Hypothalamus (tissue), 51 donors: ENCODE measurements at regions not wholly inside any gene's neighbourhood (a gene's known extent, or its start where the extent isn't known, plus 50 kb on each side); places are given as distances from the start of the nearest gene placed in this dataset.
A peak's percentile ranks its signal among the peaks of the same experiment; 100 is the strongest.

Experiments
- DNase-seq, 51 donors: peaks; one replicate each; lab custom pipeline; 2025; lab: John Stamatoyannopoulos, UW

DNA sequence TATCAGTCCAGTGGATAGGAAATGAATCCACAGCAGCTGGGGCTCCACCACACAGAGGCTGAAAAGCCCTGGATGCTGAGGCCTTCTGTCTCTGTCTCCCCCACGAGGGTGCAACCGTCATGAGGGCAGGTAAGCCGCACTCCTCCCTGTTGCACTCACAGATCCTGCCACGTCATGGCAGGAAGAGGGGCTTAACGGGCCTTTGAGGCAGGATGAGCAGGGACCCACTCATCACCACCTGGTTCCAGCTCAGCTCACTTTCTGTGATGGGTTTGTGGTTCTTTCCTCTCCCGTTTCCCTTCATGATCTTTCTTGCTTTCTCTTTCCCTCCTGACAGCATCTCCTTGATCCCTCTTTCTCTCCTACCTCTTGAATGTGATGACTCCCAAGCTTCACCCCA, 575.2 kb downstream of the CCDC171 start:
- no peak for DNase-seq

GRCh38 chr9:16131264-16131663, 578.4 kb downstream of the CCDC171 start:
- DNase-seq: peak in 1 of 51 donors; percentile 3

GRCh38 chr9:16132513-16132912, 579.7 kb downstream of the CCDC171 start:
- DNase-seq: no peak

- no peak for DNase-seq
Observed at GRCh38 chr9:16133032-16133431, 580.2 kb downstream of the CCDC171 start.

GRCh38 chr9:16133556-16134227, 580.8 kb downstream of the CCDC171 start:
- DNase-seq: peak in 24 of 51 donors; percentile 4 to 56 (median 24)

GRCh38 chr9:16134351-16134750, 581.5 kb downstream of the CCDC171 start:
- no peak for DNase-seq

GRCh38 chr9:16135968-16136367, 583.1 kb downstream of the CCDC171 start:
- no peak for DNase-seq

GRCh38 chr9:16136451-16136850, 583.6 kb downstream of the CCDC171 start:
- no peak for DNase-seq

DNA sequence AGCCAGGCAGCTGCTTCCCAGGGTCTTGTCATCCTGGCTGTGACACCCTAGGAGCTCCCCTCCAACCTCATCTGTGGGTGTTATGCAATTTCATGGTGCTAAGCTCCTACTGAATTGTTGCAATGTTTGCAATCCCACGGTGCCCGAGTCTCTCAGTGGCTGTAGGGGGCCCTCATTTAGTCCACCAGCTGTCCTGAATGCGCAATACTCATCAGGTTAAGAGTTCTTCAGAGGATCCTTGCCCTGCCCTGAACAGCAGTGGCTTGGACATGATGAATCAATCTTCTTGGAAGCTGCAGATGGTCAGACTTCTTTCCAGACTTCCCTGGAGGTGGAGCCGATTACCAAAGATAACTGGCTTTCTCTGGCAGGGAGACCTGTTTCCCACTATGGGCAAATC, 584.1 kb downstream of the CCDC171 start:
- DNase-seq: no peak

- no peak for DNase-seq
Observed at GRCh38 chr9:16138561-16139491, 586.0 kb downstream of the CCDC171 start.

GRCh38 chr9:16139774-16140173, 586.9 kb downstream of the CCDC171 start:
- DNase-seq: no peak

- DNase-seq: no peak
Observed at GRCh38 chr9:16143310-16143709, 590.5 kb downstream of the CCDC171 start.

DNA sequence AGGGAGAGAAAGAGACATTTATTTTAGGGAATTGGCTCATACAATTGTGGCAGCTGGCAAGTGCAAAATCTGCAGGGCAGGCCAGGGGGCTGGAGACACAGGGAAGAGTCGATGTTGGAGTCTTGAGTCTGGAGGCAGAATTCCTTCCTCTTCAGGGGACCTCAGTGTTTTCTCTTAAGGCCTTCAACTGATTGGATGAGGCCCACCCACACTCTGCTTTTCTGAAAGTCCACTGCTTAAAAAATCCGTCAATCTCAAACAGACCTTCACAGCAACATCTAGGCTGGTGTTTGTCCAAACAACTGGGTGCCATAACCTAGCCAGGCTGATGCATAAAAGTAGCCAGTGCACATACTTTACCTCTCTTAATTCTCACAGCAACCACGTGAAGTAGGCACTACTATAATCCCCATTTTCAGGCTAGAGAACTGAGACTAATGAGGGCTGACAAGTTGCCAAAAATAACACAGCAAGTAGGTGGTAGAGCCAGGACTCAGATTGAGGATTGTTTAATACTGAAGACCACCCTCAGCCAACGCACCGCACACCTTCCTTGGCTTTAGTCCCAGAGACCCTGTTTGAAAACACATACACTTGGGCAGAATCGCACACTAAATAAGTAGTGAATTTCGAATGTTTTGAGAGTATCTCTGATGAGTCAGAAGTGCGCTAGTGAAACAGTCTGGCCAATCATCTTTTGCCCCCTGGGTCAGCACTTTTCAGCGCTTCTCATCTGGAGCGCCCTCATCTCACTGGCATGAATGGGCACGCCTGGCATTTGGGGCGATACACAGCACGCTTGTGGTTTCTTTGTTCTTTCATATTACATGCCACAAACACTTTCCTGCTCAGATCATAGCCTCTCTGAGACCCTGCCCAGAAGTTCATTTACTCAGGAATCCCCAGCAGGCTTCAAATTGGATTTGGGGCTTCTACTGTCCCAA, 591.4 kb downstream of the CCDC171 start:
- no peak for DNase-seq

- no peak for DNase-seq
Observed at GRCh38 chr9:16145196-16145950, 592.5 kb downstream of the CCDC171 start.

DNA sequence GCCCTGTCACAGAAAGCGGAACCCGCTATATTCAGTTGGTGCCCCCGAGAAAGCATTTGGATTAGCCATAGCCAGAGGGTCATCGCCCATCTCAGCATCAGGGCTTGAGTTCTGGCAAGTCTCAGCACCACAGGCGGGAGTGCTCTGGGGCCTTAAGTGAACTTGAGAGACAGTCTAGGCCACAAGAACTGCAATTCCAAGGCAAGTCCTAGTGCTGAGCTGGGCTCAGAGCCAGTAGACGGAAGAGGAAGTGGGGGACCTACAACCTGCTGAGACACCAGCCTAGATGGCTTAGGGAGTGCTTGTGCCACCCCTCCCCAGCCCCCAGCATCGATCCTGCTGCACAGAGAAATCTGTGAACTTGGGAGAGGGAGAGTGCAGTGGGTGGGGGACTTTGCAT, 594.9 kb downstream of the CCDC171 start:
- DNase-seq: peak in 2 of 51 donors; percentile 4 to 15

GRCh38 chr9:16150501-16150900, 597.7 kb downstream of the CCDC171 start:
- DNase-seq: no peak

- no peak for DNase-seq
Observed at GRCh38 chr9:16150938-16151650, 598.3 kb downstream of the CCDC171 start.

- no peak for DNase-seq
Observed at GRCh38 chr9:16152276-16153101, 599.6 kb downstream of the CCDC171 start.
